Epithelial cell of proximal tubule (primary cell): ENCODE measurements at regions not wholly inside any gene's neighbourhood (a gene's known extent, or its start where the extent isn't known, plus 50 kb on each side); places are given as distances from the start of the nearest gene placed in this dataset.

Experiments used
- DNase-seq: peaks from one replicate; pipeline ENCODE4 v3.0.0-alpha.2; 2011; ENCODE audit warnings: low read depth
- H3K4me3 ChIP-seq: 2 replicates; pipeline ENCODE4 v1.5.1; 2011; ENCODE audit warnings: low read depth, mild to moderate bottlenecking, low read length
- TF ChIP-seq, protein P1 (sequence below): conservative IDR thresholded peaks from 2 replicates; pipeline ENCODE4 v1.5.1; 2012; ENCODE audit warnings: low read depth, mild to moderate bottlenecking, low read length

DNA sequence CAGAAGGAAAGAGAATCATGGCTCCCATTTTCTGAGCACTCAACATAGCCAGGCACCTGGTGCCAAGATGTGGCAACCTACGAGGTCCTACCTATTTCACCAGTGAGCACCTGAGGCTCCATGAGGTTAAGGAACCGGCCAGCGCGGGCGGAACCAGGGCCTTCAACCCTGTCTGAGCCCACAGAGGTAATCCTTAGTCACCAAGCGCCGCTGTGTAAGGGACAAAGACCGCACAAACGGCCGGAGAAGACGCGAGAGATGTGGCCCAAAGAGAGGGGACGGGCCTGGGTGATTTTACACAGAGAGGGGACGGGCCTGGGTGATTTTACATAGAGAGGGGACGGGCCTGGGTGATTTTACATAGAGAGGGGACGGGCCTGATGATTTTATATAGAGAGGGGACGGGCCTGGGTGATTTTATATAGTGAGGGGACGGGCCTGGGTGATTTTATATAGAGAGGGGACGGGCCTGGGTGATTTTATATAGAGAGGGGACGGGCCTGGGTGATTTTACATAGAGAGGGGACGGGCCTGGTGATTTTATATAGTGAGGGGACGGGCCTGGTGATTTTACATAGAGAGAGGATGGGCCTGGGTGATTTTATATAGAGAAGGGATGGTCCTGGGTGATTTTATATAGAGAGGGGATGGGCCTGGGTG lies 114.2 kb downstream of the SMIM20 start:
- H3K4me3 ChIP-seq, result no peak overlapping the region

DNA sequence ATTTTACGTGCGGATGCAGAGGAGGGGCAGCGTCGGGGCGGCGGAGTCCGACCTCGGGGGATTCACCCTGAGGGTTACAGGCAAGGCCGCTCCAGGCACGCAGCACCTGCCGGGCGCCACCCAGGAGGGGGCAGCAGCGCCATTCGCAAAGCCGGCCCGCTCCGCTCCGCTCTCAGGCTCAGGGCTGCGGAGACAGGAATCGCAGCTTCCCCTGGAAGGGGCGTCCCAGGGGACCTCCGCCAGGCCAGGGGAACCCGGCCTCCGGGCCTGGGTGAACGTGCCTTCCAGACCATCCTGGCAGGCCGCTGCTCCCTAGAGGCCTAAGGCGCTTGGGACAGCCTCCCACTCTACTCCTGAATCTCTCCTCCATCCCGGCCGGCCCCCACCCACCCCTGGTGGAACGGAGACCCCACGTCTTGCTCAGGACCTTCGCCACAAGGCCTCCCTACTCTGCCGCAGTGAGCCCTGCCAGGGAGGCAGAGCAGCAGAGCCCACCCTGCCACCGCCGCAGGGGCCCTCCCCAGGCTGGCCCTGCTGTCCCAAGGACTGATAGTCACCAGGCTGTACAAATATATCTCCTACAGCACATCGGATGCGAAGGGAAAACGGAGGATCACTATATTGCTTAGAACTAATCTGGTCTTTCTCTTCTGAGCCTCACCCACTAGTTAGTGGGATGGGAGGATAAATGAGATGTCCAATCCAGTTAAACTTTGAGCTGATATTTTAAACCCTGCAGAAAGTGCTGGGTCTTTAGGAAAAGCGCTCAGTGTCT lies 115.0 kb downstream of the SMIM20 start:
- H3K4me3 ChIP-seq, result peak overlapping the region; percentile 20
- DNase-seq, result no peak
- TF ChIP-seq, protein P1, sequence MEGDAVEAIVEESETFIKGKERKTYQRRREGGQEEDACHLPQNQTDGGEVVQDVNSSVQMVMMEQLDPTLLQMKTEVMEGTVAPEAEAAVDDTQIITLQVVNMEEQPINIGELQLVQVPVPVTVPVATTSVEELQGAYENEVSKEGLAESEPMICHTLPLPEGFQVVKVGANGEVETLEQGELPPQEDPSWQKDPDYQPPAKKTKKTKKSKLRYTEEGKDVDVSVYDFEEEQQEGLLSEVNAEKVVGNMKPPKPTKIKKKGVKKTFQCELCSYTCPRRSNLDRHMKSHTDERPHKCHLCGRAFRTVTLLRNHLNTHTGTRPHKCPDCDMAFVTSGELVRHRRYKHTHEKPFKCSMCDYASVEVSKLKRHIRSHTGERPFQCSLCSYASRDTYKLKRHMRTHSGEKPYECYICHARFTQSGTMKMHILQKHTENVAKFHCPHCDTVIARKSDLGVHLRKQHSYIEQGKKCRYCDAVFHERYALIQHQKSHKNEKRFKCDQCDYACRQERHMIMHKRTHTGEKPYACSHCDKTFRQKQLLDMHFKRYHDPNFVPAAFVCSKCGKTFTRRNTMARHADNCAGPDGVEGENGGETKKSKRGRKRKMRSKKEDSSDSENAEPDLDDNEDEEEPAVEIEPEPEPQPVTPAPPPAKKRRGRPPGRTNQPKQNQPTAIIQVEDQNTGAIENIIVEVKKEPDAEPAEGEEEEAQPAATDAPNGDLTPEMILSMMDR, result peak; percentile 77

More for the DNA sequence above, 114.2 kb downstream of the SMIM20 start:
- no peak for DNase-seq
- TF ChIP-seq, protein P1, result no peak

DNA sequence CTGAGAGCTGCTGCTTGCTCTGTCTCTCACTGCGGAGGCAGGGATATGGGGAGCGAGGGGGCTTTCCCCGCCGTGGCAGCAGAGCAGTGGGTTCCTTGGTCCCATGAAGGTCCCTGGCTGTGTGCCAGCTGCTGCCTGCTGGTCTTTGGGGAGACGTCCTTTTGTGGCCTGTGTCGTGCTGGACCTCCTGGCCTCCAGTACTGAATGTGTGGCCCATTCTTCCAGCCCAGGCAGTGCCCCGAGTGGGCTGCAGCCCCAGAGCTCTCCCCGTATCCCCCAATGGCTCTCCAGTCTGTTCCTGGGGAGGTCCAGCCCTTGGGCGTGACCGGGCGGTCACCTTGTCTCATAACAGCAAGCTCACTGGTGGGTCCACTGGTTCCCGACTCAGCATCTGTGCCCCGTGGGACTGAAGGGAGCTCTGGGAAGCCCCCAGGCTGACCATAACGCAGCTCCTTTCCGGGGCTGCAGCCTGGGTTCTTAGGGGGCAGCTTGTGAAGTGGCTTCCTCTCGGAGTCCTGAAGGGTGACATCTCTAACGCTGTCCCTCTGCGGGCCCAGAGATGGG lies 115.6 kb downstream of the SMIM20 start:
- no peak for DNase-seq
- TF ChIP-seq, protein P1, result no peak
- no peak overlapping the region for H3K4me3 ChIP-seq

DNA sequence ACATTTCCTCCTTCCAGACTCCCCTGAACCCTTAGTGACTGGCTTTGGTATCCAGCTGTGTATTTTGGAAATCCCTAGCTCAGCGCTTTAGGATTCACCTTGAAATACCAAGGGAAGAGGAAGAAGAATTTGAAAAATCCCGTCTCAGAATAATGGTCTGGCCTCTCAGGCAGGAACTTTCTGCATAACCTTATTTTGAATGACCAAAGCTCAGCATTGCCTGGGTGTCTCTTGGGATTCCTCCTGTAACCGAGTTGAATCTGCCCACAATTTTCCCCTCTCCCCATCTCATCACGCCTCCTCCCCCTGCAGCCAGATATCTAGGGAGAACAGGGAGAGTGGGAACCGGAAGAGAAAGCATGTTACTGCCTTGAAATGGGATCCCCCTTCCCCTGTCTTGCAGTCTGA lies 116.2 kb downstream of the SMIM20 start:
- TF ChIP-seq, protein P1, result no peak
- no peak overlapping the region for H3K4me3 ChIP-seq
- no peak for DNase-seq

DNA sequence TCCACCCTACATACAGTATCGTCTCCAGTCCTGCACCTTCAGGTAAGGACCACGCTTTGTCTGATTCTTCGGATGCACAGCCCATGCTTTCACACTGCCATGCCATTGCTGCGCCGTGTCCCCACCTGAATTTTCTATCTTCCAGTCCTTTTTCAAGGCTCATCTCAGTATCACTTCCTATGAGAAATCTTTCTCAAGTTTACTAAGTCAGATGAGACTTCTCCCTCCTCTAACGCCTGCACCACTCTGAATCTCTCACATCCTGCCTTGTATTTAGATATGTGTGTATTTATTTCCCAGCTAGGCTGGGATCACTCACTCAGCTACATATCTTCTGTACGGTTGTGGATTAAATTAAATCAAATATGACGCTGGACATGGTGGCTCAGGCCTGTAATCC lies 116.8 kb downstream of the SMIM20 start:
- DNase-seq, result no peak
- no peak overlapping the region for H3K4me3 ChIP-seq
- TF ChIP-seq, protein P1, result no peak

DNA sequence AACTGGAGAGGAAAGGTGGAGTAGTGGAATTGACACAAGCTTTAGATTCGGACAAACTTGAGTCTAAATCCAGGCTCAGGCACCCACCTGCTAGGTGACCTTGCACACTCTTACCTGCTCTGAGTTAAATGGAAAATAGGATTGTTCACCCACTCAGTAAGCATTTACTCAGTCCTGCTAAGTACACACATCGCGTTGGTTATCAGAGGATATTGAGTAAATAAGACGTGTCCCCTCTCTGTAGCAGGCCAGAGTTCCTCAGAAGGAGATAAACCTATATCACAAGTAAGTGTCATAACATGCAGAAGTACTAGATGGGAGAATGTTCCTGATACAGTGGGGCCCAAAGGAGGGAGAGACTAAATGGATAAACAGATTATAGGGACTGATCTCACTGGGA lies 117.7 kb downstream of the SMIM20 start:
- no peak overlapping the region for H3K4me3 ChIP-seq
- TF ChIP-seq, protein P1, result no peak
- DNase-seq, result no peak

DNA sequence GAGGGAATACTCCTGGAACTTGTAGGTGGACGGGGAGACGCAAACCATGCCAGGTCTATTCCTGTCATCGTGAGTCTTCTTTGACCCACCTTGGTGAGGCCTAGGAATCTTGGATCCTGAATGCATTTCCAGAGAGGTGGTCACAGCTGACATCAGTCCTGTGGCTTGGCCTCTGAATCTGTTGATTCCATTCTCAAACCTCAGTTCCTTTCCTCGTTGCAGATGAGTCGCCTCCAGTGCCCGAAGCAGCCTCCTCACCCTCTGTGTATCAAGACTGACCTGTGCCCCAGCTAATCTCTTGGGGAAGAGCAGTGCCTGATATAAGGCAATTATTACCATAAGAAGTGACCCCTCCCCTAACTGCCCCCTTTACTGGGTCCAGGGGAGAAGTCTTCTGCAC lies 118.1 kb downstream of the SMIM20 start:
- peak; percentile 16 for DNase-seq
- TF ChIP-seq, protein P1, result no peak
- no peak overlapping the region for H3K4me3 ChIP-seq
